Effector memory CD4-positive, alpha-beta T cell (primary cell): ENCODE measurements at regions not wholly inside any gene's neighbourhood (a gene's known extent, or its start where the extent isn't known, plus 50 kb on each side); places are given as distances from the start of the nearest gene placed in this dataset.
"Not testable (repeated sequence)": the region's sequence is repeated elsewhere in the genome, so short reads cannot be mapped to it uniquely, and the experiment has no call there.

ENCODE experiments used
- DNase-seq, 3 donors: peaks; one replicate each; pipeline ENCODE4 v3.0.0-alpha.2; 2020
- H3K27ac ChIP-seq: 2 replicates; pipeline ENCODE4 v1.7.0; 2013; ENCODE audit warnings: mild to moderate bottlenecking, low read length, moderate library complexity; ENCODE audit not compliant: insufficient read depth, poor library complexity, severe bottlenecking
- H3K27me3 ChIP-seq: replicated peaks from 2 replicates; pipeline ENCODE4 v1.7.0; 2013; ENCODE audit warnings: mild to moderate bottlenecking, low read length; ENCODE audit not compliant: insufficient read depth, control insufficient read depth, poor library complexity, severe bottlenecking
- H3K36me3 ChIP-seq: 2 replicates; pipeline ENCODE4 v1.7.0; 2013; ENCODE audit warnings: mild to moderate bottlenecking, low read length, moderate library complexity; ENCODE audit not compliant: control insufficient read depth, insufficient read depth
- H3K4me1 ChIP-seq: 2 replicates; pipeline ENCODE4 v1.7.0; 2013; ENCODE audit warnings: low read length, mild to moderate bottlenecking; ENCODE audit not compliant: control insufficient read depth, insufficient read depth, poor library complexity, severe bottlenecking
- H3K4me3 ChIP-seq: 2 replicates; pipeline ENCODE4 v1.7.0; 2013; ENCODE audit warnings: low read length, low read depth, mild to moderate bottlenecking; ENCODE audit not compliant: insufficient read depth, poor library complexity, severe bottlenecking
- H3K9me3 ChIP-seq: 2 replicates; pipeline ENCODE4 v1.7.0; 2013; ENCODE audit warnings: mild to moderate bottlenecking, low read length, moderate library complexity; ENCODE audit not compliant: control insufficient read depth

- no peak overlapping the region for H3K27ac ChIP-seq
- no peaks in the 10 kb centered on the region for H3K9me3 ChIP-seq
- DNase-seq, result no peak
- no peaks in the 10 kb centered on the region for H3K27me3 ChIP-seq
- no peaks in the 10 kb centered on the region for H3K36me3 ChIP-seq
- no peak overlapping the region for H3K4me3 ChIP-seq
- no peaks in the 10 kb centered on the region for H3K4me1 ChIP-seq
Measured at GRCh38 chr12:96085475-96085874, 50.1 kb upstream of the LTA4H start.

- not testable (repeated sequence) for H3K4me1 ChIP-seq
Measured at GRCh38 chr12:96086190-96086589, 50.8 kb upstream of the LTA4H start.

GRCh38 chr12:96091833-96092232 lies 56.4 kb upstream of the LTA4H start:
- no peak overlapping the region for H3K4me3 ChIP-seq
- H3K36me3 ChIP-seq, result no peaks in the 10 kb centered on the region
- no peaks in the 10 kb centered on the region for H3K9me3 ChIP-seq
- no peak for DNase-seq
- peaks cover 6% of the 10 kb centered on the region for H3K4me1 ChIP-seq
- no peak overlapping the region for H3K27ac ChIP-seq
- no peaks in the 10 kb centered on the region for H3K27me3 ChIP-seq

More at GRCh38 chr12:96086190-96086589, 50.8 kb upstream of the LTA4H start:
- H3K27ac ChIP-seq, H3K9me3 ChIP-seq, H3K27me3 ChIP-seq, DNase-seq, H3K36me3 ChIP-seq, H3K4me3 ChIP-seq: not testable (repeated sequence)

- no peaks in the 10 kb centered on the region for H3K9me3 ChIP-seq
- no peaks in the 10 kb centered on the region for H3K36me3 ChIP-seq
- H3K4me1 ChIP-seq, result peaks cover 6% of the 10 kb centered on the region
- no peak overlapping the region for H3K27ac ChIP-seq
- H3K4me3 ChIP-seq, result no peak overlapping the region
- no peaks in the 10 kb centered on the region for H3K27me3 ChIP-seq
- DNase-seq, result no peak
Measured at GRCh38 chr12:96093543-96094196, 58.3 kb upstream of the LTA4H start.

GRCh38 chr12:96094201-96094600 lies 58.8 kb upstream of the LTA4H start:
- peaks cover 6% of the 10 kb centered on the region for H3K4me1 ChIP-seq
- no peaks in the 10 kb centered on the region for H3K27me3 ChIP-seq
- no peak overlapping the region for H3K27ac ChIP-seq
- no peaks in the 10 kb centered on the region for H3K36me3 ChIP-seq
- no peak overlapping the region for H3K4me3 ChIP-seq
- no peak for DNase-seq
- no peaks in the 10 kb centered on the region for H3K9me3 ChIP-seq

GRCh38 chr12:96098631-96099030 lies 63.2 kb upstream of the LTA4H start:
- no peak for DNase-seq
- Histone ChIP-seq H3K9me3 (no peaks in the 10 kb centered on the region), H3K4me1 (peaks cover 6% of the 10 kb centered on the region), H3K36me3 (no peaks in the 10 kb centered on the region), H3K27me3 (no peaks in the 10 kb centered on the region), H3K27ac (no peak overlapping the region), H3K4me3 (no peak overlapping the region)

- no peak overlapping the region for H3K4me3 ChIP-seq
- peaks cover 5% of the 10 kb centered on the region for H3K4me1 ChIP-seq
- no peaks in the 10 kb centered on the region for H3K27me3 ChIP-seq
- H3K36me3 ChIP-seq, result no peaks in the 10 kb centered on the region
- H3K9me3 ChIP-seq, result no peaks in the 10 kb centered on the region
- DNase-seq, result no peak
- H3K27ac ChIP-seq, result no peak overlapping the region
Measured at GRCh38 chr12:96099421-96099820, 64.0 kb upstream of the LTA4H start.

GRCh38 chr12:96099986-96100385 lies 64.6 kb upstream of the LTA4H start:
- Histone ChIP-seq H3K9me3 (no peaks in the 10 kb centered on the region), H3K27me3 (no peaks in the 10 kb centered on the region), H3K27ac (no peak overlapping the region), H3K36me3 (no peaks in the 10 kb centered on the region), H3K4me3 (no peak overlapping the region), H3K4me1 (no peaks in the 10 kb centered on the region)
- no peak for DNase-seq

- H3K36me3 ChIP-seq, result no peaks in the 10 kb centered on the region
- no peaks in the 10 kb centered on the region for H3K9me3 ChIP-seq
- no peaks in the 10 kb centered on the region for H3K27me3 ChIP-seq
- H3K27ac ChIP-seq, result no peak overlapping the region
- no peaks in the 10 kb centered on the region for H3K4me1 ChIP-seq
- no peak for DNase-seq
- no peak overlapping the region for H3K4me3 ChIP-seq
Measured at GRCh38 chr12:96101806-96102205, 66.4 kb upstream of the LTA4H start.

- Histone ChIP-seq H3K27me3 (no peaks in the 10 kb centered on the region), H3K9me3 (no peaks in the 10 kb centered on the region), H3K4me1 (no peaks in the 10 kb centered on the region), H3K36me3 (no peaks in the 10 kb centered on the region), H3K4me3 (no peak overlapping the region), H3K27ac (no peak overlapping the region)
- no peak for DNase-seq
Measured at GRCh38 chr12:96103067-96103644, 67.8 kb upstream of the LTA4H start.
